IMR-90 (cell line): ENCODE measurements at regions not wholly inside any gene's neighbourhood (a gene's known extent, or its start where the extent isn't known, plus 50 kb on each side); places are given as distances from the start of the nearest gene placed in this dataset.

Source experiments
- ATAC-seq: fragments of 200-7000 bp; cut with Tn5 transposase; 2 replicates; pipeline ENCODE4 v1.9.1; 2020; ENCODE audit warnings: low read depth, mild to moderate bottlenecking, moderate library complexity
- BruUV-seq: library from RNA; stranded (reverse); fragments of 400-500 nt; replicated peaks from 2 replicates; lab custom pipeline; 2021; lab: Mats Ljungman, UMichigan
- CTCF ChIA-PET: fragments of 300-600 bp; formaldehyde crosslinking; extraction: SDS; loops from one replicate; lab custom pipeline; 2021; ENCODE audit warnings: antibody characterized with exemption; lab: Yijun Ruan, JAX
- POLR2A ChIA-PET: fragments of 300-600 bp; sonication (Branson Sonifier 250); formaldehyde crosslinking; loops from one replicate; lab custom pipeline; 2022; ENCODE audit warnings: antibody characterized with exemption; ENCODE audit not compliant: unreplicated experiment; lab: Charles Lee
- DNase-seq: peaks from one replicate; pipeline ENCODE4 v3.0.0; 2013
- H2AFZ ChIP-seq: replicated peaks from 2 replicates; pipeline ENCODE3; 2013; ENCODE audit warnings: low read length, mild to moderate bottlenecking; ENCODE audit not compliant: poor library complexity
- H2AK5ac ChIP-seq: 2 replicates; pipeline ENCODE4 v1.6.1; 2013; ENCODE audit warnings: low read depth, low read length, inconsistent platforms
- H2AK9ac ChIP-seq: replicated peaks from 2 replicates; pipeline ENCODE3; 2013; ENCODE audit warnings: mild to moderate bottlenecking, low read depth, low read length, moderate library complexity; ENCODE audit not compliant: poor library complexity
- H2BK120ac ChIP-seq: 2 replicates; pipeline ENCODE4 v1.6.1; 2013; ENCODE audit warnings: low read depth, low read length, inconsistent platforms
- H2BK15ac ChIP-seq: 3 replicates; pipeline ENCODE4 v1.6.1; 2013; ENCODE audit warnings: low read depth, low read length, inconsistent platforms
- H2BK20ac ChIP-seq: 2 replicates; pipeline ENCODE4 v1.6.1; 2013; ENCODE audit warnings: low read depth, mild to moderate bottlenecking, inconsistent platforms, low read length, moderate library complexity
- H2BK5ac ChIP-seq: 2 replicates; pipeline ENCODE4 v1.6.1; 2013; ENCODE audit warnings: mild to moderate bottlenecking, low read depth, low read length, inconsistent platforms; ENCODE audit not compliant: poor library complexity, severe bottlenecking
- H3K14ac ChIP-seq: replicated peaks from 2 replicates; pipeline ENCODE4 v1.6.1; 2013; ENCODE audit warnings: low read depth, low read length, inconsistent platforms
- H3K18ac ChIP-seq: 2 replicates; pipeline ENCODE4 v1.6.1; 2013; ENCODE audit warnings: low read depth, low read length, control low read depth
- H3K23ac ChIP-seq: 2 replicates; pipeline ENCODE4 v1.6.1; 2013; ENCODE audit warnings: low read depth, low read length, inconsistent platforms
- H3K27ac ChIP-seq: 2 replicates; pipeline ENCODE4 v1.5.1; 2013; ENCODE audit warnings: mild to moderate bottlenecking, control low read depth, low read length; ENCODE audit not compliant: insufficient read depth
- H3K27me3 ChIP-seq: 2 replicates; pipeline ENCODE4 v1.6.1; 2013; ENCODE audit warnings: low read length; ENCODE audit not compliant: control insufficient read depth, insufficient read depth
- H3K36me3 ChIP-seq: 2 replicates; pipeline ENCODE4 v1.6.1; 2013; ENCODE audit warnings: low read length, mixed read lengths; ENCODE audit not compliant: control insufficient read depth, insufficient read depth
- H3K4ac ChIP-seq: 2 replicates; pipeline ENCODE4 v1.6.1; 2013; ENCODE audit warnings: low read depth, low read length, inconsistent platforms
- H3K4me1 ChIP-seq: 2 replicates; pipeline ENCODE4 v1.6.1; 2013; ENCODE audit warnings: low read length, mixed read lengths; ENCODE audit not compliant: control insufficient read depth, insufficient read depth
- H3K4me2 ChIP-seq: 2 replicates; pipeline ENCODE4 v1.6.1; 2013; ENCODE audit warnings: low read depth, mild to moderate bottlenecking, control low read depth, low read length, moderate library complexity
- H3K4me3 ChIP-seq: 2 replicates; pipeline ENCODE4 v1.5.1; 2013; ENCODE audit warnings: low read depth, mild to moderate bottlenecking, control low read depth, low read length, moderate library complexity; ENCODE audit not compliant: insufficient read depth
- H3K56ac ChIP-seq: 2 replicates; pipeline ENCODE4 v1.6.1; 2013; ENCODE audit warnings: low read length, inconsistent platforms; ENCODE audit not compliant: insufficient read depth; ENCODE audit errors: extremely low read depth
- H3K79me1 ChIP-seq, 2 experiments: 2 replicates each; pipeline ENCODE4 v1.6.1; 2013; ENCODE audit warnings: low read length in 2 of 2, inconsistent platforms in 1 of 2, low read depth in 1 of 2
- H3K9ac ChIP-seq: 2 replicates; pipeline ENCODE4 v1.6.1; 2013; ENCODE audit warnings: low read depth, low read length, control low read depth
- H3K9me1 ChIP-seq: 2 replicates; pipeline ENCODE4 v1.6.1; 2013; ENCODE audit warnings: low read length, inconsistent platforms; ENCODE audit not compliant: insufficient read depth
- H3K9me3 ChIP-seq: 2 replicates; pipeline ENCODE4 v1.6.1; 2013; ENCODE audit warnings: low read length; ENCODE audit not compliant: control insufficient read depth, insufficient read depth
- H4K20me1 ChIP-seq: 2 replicates; pipeline ENCODE4 v1.6.1; 2013; ENCODE audit warnings: low read length, inconsistent platforms; ENCODE audit not compliant: insufficient read depth
- H4K5ac ChIP-seq: 2 replicates; pipeline ENCODE4 v1.6.1; 2013; ENCODE audit warnings: mild to moderate bottlenecking, low read depth, low read length, control low read depth
- H4K8ac ChIP-seq, 2 experiments: 2 replicates each; pipeline ENCODE4 v1.6.1; 2013; ENCODE audit warnings: low read depth in 2 of 2, low read length in 2 of 2, control low read depth in 1 of 2, inconsistent platforms in 1 of 2
- H4K91ac ChIP-seq: 2 replicates; pipeline ENCODE4 v1.6.1; 2013; ENCODE audit warnings: low read depth, low read length, inconsistent platforms; ENCODE audit not compliant: insufficient read depth
- BHLHE40 ChIP-seq: fragments of 150-350 bp; IDR thresholded peaks from 2 replicates; pipeline ENCODE4 v1.6.1; 2016; ENCODE audit warnings: mild to moderate bottlenecking, low read depth, low read length
- CEBPB ChIP-seq: IDR thresholded peaks from 2 replicates; pipeline ENCODE4 v1.6.1; 2012; ENCODE audit warnings: low read depth, low read length, improper control_type of control experiment
- CHD1 ChIP-seq: IDR thresholded peaks from 2 replicates; pipeline ENCODE4 v1.6.1; 2012; ENCODE audit warnings: low read depth, low read length, improper control_type of control experiment
- ELK1 ChIP-seq: fragments of 150-350 bp; IDR thresholded peaks from 2 replicates; pipeline ENCODE4 v1.6.1; 2016; ENCODE audit warnings: low read depth, mild to moderate bottlenecking, low read length, moderate library complexity, borderline replicate concordance
- FOS ChIP-seq: fragments of 150-350 bp; IDR thresholded peaks from 2 replicates; pipeline ENCODE4 v1.6.1; 2016; ENCODE audit warnings: low read depth, low read length
- MAFK ChIP-seq: IDR thresholded peaks from 2 replicates; pipeline ENCODE4 v1.6.1; 2012; ENCODE audit warnings: low read depth, low read length, improper control_type of control experiment
- MAZ ChIP-seq: IDR thresholded peaks from 2 replicates; pipeline ENCODE4 v1.6.1; 2012; ENCODE audit warnings: low read depth, mild to moderate bottlenecking, low read length, improper control_type of control experiment, moderate library complexity, borderline replicate concordance
- MXI1 ChIP-seq: IDR thresholded peaks from 2 replicates; pipeline ENCODE4 v1.6.1; 2012; ENCODE audit warnings: low read depth, mild to moderate bottlenecking, low read length, moderate library complexity, borderline replicate concordance
- NFE2L2 ChIP-seq: fragments of 150-350 bp; IDR thresholded peaks from 2 replicates; pipeline ENCODE4 v1.6.1; 2016; ENCODE audit warnings: low read depth, mild to moderate bottlenecking, low read length
- POLR2A ChIP-seq: IDR thresholded peaks from 2 replicates; pipeline ENCODE4 v1.6.1; 2012; ENCODE audit warnings: mild to moderate bottlenecking, low read depth, low read length
- RAD21 ChIP-seq: IDR thresholded peaks from 2 replicates; pipeline ENCODE4 v1.6.1; 2012; ENCODE audit warnings: low read length, improper control_type of control experiment
- RCOR1 ChIP-seq: IDR thresholded peaks from 2 replicates; pipeline ENCODE4 v1.6.1; 2012; ENCODE audit warnings: mild to moderate bottlenecking, low read length, improper control_type of control experiment; ENCODE audit not compliant: insufficient replicate concordance
- RFX5 ChIP-seq: IDR thresholded peaks from 2 replicates; pipeline ENCODE4 v1.8.0; 2012; ENCODE audit warnings: low read depth, mild to moderate bottlenecking, low read length, moderate library complexity
- SMC3 ChIP-seq: fragments of 150-350 bp; IDR thresholded peaks from 2 replicates; pipeline ENCODE4 v1.6.1; 2016; ENCODE audit warnings: low read depth, mild to moderate bottlenecking, antibody characterized with exemption, low read length, moderate library complexity
- USF2 ChIP-seq: fragments of 150-350 bp; IDR thresholded peaks from 2 replicates; pipeline ENCODE4 v1.6.1; 2017; ENCODE audit warnings: mild to moderate bottlenecking, antibody characterized with exemption, low read length, low read depth
- WGBS, 2 experiments: methylation state at CpG; one replicate each; pipeline versions ENCODE4 v1.1.5 to v1.1.7; 2013; ENCODE audit warnings: missing lambda C conversion rate in 2 of 2; ENCODE audit not compliant: insufficient read length in 1 of 2; ENCODE audit errors: extremely low coverage in 2 of 2; 5-methylcytosine and 5-hydroxymethylcytosine counted together
- dilution Hi-C: fragments of 300-500 bp; cut with HindIII; formaldehyde crosslinking; loops from one replicate; pipeline ENCODE4 v1.14.3; 2018; ENCODE audit warnings: low sequenced_read_pairs; ENCODE audit not compliant: unreplicated experiment
- in situ Hi-C: fragments of 300-500 bp; cut with MboI; formaldehyde crosslinking; loops from 3 replicates; pipeline ENCODE4 v1.14.3; 2019; ENCODE audit warnings: low sequenced_read_pairs, inconsistent platforms, mixed read lengths
- intact Hi-C: fragments of 100-400 bp; cut with micrococcal nuclease; formaldehyde crosslinking; loops from 2 replicates; pipeline ENCODE4 v1.10.0; 2022
- TF ChIP-seq, protein P1 (sequence below): conservative IDR thresholded peaks from 2 replicates; pipeline ENCODE4 v1.5.1; 2012; ENCODE audit warnings: mild to moderate bottlenecking, low read depth, low read length, improper control_type of control experiment

DNA sequence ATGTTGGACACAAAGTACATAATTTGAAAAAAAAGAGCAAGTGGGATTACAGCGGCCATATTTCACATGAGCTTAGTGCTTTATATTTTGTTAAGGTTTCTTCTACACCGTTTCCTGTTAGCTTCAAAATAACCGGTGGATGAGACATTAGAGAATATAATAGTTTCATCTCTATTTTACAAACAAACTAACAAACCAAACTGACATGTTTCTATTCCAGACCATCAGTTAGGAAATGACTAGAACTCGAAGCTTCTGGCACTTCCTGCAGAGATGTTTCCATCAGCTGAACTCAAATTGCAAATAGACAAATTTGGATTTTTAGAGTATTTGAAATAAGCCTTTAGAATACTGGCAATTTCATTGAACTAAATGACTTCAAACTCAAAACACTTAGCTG, 86.5 kb downstream of the MTRR start:
- ATAC-seq (no peak), DNase-seq (no peak)
- H2BK20ac ChIP-seq, result no peak overlapping the region
- H3K9me3 ChIP-seq, result no peaks in the 10 kb centered on the region
- no CpG with 5 or more reads among the region's 4 CpGs for WGBS, 2 experiments
- no peak overlapping the region for H3K18ac ChIP-seq
- H2BK5ac ChIP-seq, result no peak overlapping the region
- no peak overlapping the region for H3K9ac ChIP-seq
- H3K14ac ChIP-seq, result no peak overlapping the region
- H4K91ac ChIP-seq, result no peak overlapping the region
- CTCF ChIA-PET, result no interaction called here
- H3K9me1 ChIP-seq, result no peaks in the 10 kb centered on the region
- no TSS peak for BruUV-seq
- in situ Hi-C loops, result no loop called here
- 0 out of 2 replicates have a peak, but pooled peaks cover 1% of the 10 kb centered on the region for H3K27me3 ChIP-seq
- no peak overlapping the region for H2AFZ ChIP-seq
- H3K79me1 ChIP-seq, result no peaks in the 10 kb centered on the region
- no peak overlapping the region for H4K5ac ChIP-seq
- H2BK15ac ChIP-seq, result no peak overlapping the region
- no peak overlapping the region for H2AK9ac ChIP-seq
- H4K20me1 ChIP-seq, result no peaks in the 10 kb centered on the region
- no peak overlapping the region for H3K23ac ChIP-seq
- no peak overlapping the region for H3K27ac ChIP-seq
- no peak overlapping the region for H3K4me2 ChIP-seq
- no peaks in the 10 kb centered on the region for H3K4me1 ChIP-seq
- no peak for TF ChIP-seq BHLHE40
- TF ChIP-seq, protein P1, sequence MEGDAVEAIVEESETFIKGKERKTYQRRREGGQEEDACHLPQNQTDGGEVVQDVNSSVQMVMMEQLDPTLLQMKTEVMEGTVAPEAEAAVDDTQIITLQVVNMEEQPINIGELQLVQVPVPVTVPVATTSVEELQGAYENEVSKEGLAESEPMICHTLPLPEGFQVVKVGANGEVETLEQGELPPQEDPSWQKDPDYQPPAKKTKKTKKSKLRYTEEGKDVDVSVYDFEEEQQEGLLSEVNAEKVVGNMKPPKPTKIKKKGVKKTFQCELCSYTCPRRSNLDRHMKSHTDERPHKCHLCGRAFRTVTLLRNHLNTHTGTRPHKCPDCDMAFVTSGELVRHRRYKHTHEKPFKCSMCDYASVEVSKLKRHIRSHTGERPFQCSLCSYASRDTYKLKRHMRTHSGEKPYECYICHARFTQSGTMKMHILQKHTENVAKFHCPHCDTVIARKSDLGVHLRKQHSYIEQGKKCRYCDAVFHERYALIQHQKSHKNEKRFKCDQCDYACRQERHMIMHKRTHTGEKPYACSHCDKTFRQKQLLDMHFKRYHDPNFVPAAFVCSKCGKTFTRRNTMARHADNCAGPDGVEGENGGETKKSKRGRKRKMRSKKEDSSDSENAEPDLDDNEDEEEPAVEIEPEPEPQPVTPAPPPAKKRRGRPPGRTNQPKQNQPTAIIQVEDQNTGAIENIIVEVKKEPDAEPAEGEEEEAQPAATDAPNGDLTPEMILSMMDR, result no peak
- no peak for TF ChIP-seq RFX5
- TF ChIP-seq FOS, result no peak
- no peak for TF ChIP-seq ELK1
- TF ChIP-seq MAFK, result no peak
- TF ChIP-seq SMC3, result no peak
- no peak for TF ChIP-seq RAD21
- no peak for TF ChIP-seq USF2
- TF ChIP-seq CHD1, result no peak
- no peak for TF ChIP-seq POLR2A
- no peak for TF ChIP-seq MXI1
- TF ChIP-seq MAZ, result no peak
- no peak for TF ChIP-seq CEBPB
- no peak for TF ChIP-seq NFE2L2
- no peak for TF ChIP-seq RCOR1
- intact Hi-C loops, result no loop called here
- POLR2A ChIA-PET, result no interaction called here
- no peaks in the 10 kb centered on the region for H3K36me3 ChIP-seq
- no peak overlapping the region for H3K4me3 ChIP-seq
- no peak overlapping the region for H2BK120ac ChIP-seq
- no peak overlapping the region for H2AK5ac ChIP-seq
- H3K4ac ChIP-seq, result no peak overlapping the region
- dilution Hi-C loops, result no loop called here
- H4K8ac ChIP-seq, result no peak overlapping the region
- H3K56ac ChIP-seq, result no peak overlapping the region
